Activated T-cell treated with anti-CD3 and anti-CD28 coated beads, Interleukin-2, amount 50 U/mL, for 24 hours (primary cell): ENCODE measurements at regions not wholly inside any gene's neighbourhood (a gene's known extent, or its start where the extent isn't known, plus 50 kb on each side); places are given as distances from the start of the nearest gene placed in this dataset.

Experiments
- DNase-seq: peaks from one replicate; pipeline ENCODE4 v3.0.0-alpha.2; 2020
- H3K27ac Mint-ChIP-seq: 2 replicates; pipeline ENCODE4 v1.8.0; 2020; ENCODE audit warnings: mild to moderate bottlenecking, mixed read lengths
- H3K27me3 Mint-ChIP-seq: 2 replicates; pipeline ENCODE4 v1.8.0; 2020; ENCODE audit warnings: mixed read lengths
- H3K36me3 Mint-ChIP-seq: 2 replicates; pipeline ENCODE4 v1.8.0; 2020; ENCODE audit warnings: low read depth, mixed read lengths
- H3K4me1 Mint-ChIP-seq: 2 replicates; pipeline ENCODE4 v1.8.0; 2020; ENCODE audit warnings: low read depth, mixed read lengths
- H3K4me3 Mint-ChIP-seq: 2 replicates; pipeline ENCODE4 v1.8.0; 2020; ENCODE audit warnings: mild to moderate bottlenecking, moderate library complexity, mixed read lengths
- H3K9me3 Mint-ChIP-seq: 2 replicates; pipeline ENCODE4 v1.8.0; 2020; ENCODE audit warnings: mixed read lengths

GRCh38 chr12:108409481-108409880, 70.4 kb upstream of the CMKLR1 start:
- no peak for DNase-seq
- H3K36me3 Mint-ChIP-seq: no peaks in the 10 kb centered on the region
- no peak overlapping the region for H3K4me3 Mint-ChIP-seq
- peaks cover 12% of the 10 kb centered on the region for H3K27me3 Mint-ChIP-seq
- peaks cover 6% of the 10 kb centered on the region for H3K9me3 Mint-ChIP-seq
- H3K4me1 Mint-ChIP-seq: no peaks in the 10 kb centered on the region
- no peak overlapping the region for H3K27ac Mint-ChIP-seq

- H3K27ac Mint-ChIP-seq: no peak overlapping the region
- no peak for DNase-seq
Observed at GRCh38 chr12:108403952-108404351, 64.8 kb upstream of the CMKLR1 start.

GRCh38 chr12:108401964-108402363, 62.9 kb upstream of the CMKLR1 start:
- Mint-ChIP-seq H3K9me3 (peaks cover 11% of the 10 kb centered on the region), H3K36me3 (no peaks in the 10 kb centered on the region), H3K27ac (no peak overlapping the region), H3K4me1 (no peaks in the 10 kb centered on the region), H3K4me3 (no peak overlapping the region), H3K27me3 (peaks cover 14% of the 10 kb centered on the region)
- no peak for DNase-seq

More at GRCh38 chr12:108403952-108404351, 64.8 kb upstream of the CMKLR1 start:
- Mint-ChIP-seq H3K27me3 (peaks cover 12% of the 10 kb centered on the region), H3K9me3 (peaks cover 6% of the 10 kb centered on the region), H3K4me3 (no peak overlapping the region), H3K36me3 (no peaks in the 10 kb centered on the region), H3K4me1 (no peaks in the 10 kb centered on the region)

- no peak for DNase-seq
- H3K36me3 Mint-ChIP-seq: no peaks in the 10 kb centered on the region
- no peaks in the 10 kb centered on the region for H3K4me1 Mint-ChIP-seq
- H3K27ac Mint-ChIP-seq: no peak overlapping the region
- no peak overlapping the region for H3K4me3 Mint-ChIP-seq
- peaks cover 8% of the 10 kb centered on the region for H3K9me3 Mint-ChIP-seq
- peaks cover 15% of the 10 kb centered on the region for H3K27me3 Mint-ChIP-seq
Observed at GRCh38 chr12:108400900-108401480, 61.9 kb upstream of the CMKLR1 start.

GRCh38 chr12:108400481-108400880, 61.4 kb upstream of the CMKLR1 start:
- no peak overlapping the region for H3K4me3 Mint-ChIP-seq
- H3K36me3 Mint-ChIP-seq: no peaks in the 10 kb centered on the region
- no peak overlapping the region for H3K27ac Mint-ChIP-seq
- DNase-seq: no peak
- peaks cover 6% of the 10 kb centered on the region for H3K9me3 Mint-ChIP-seq
- peaks cover 15% of the 10 kb centered on the region for H3K27me3 Mint-ChIP-seq
- H3K4me1 Mint-ChIP-seq: no peaks in the 10 kb centered on the region

- H3K4me3 Mint-ChIP-seq: no peak overlapping the region
- H3K27ac Mint-ChIP-seq: no peak overlapping the region
- peaks cover 6% of the 10 kb centered on the region for H3K9me3 Mint-ChIP-seq
Observed at GRCh38 chr12:108400056-108400455, 60.9 kb upstream of the CMKLR1 start.

GRCh38 chr12:108399514-108399913, 60.4 kb upstream of the CMKLR1 start:
- Mint-ChIP-seq H3K27ac (no peak overlapping the region), H3K4me3 (no peak overlapping the region), H3K4me1 (no peaks in the 10 kb centered on the region), H3K36me3 (no peaks in the 10 kb centered on the region), H3K27me3 (peaks cover 15% of the 10 kb centered on the region), H3K9me3 (peaks cover 6% of the 10 kb centered on the region)
- DNase-seq: no peak

More at GRCh38 chr12:108400056-108400455, 60.9 kb upstream of the CMKLR1 start:
- no peak for DNase-seq
- H3K27me3 Mint-ChIP-seq: peaks cover 15% of the 10 kb centered on the region
- no peaks in the 10 kb centered on the region for H3K36me3 Mint-ChIP-seq
- H3K4me1 Mint-ChIP-seq: no peaks in the 10 kb centered on the region

- no peak overlapping the region for H3K4me3 Mint-ChIP-seq
- H3K27ac Mint-ChIP-seq: no peak overlapping the region
- peaks cover 31% of the 10 kb centered on the region for H3K27me3 Mint-ChIP-seq
- peaks cover 6% of the 10 kb centered on the region for H3K9me3 Mint-ChIP-seq
- no peaks in the 10 kb centered on the region for H3K4me1 Mint-ChIP-seq
- no peaks in the 10 kb centered on the region for H3K36me3 Mint-ChIP-seq
- no peak for DNase-seq
Observed at GRCh38 chr12:108394196-108394595, 55.1 kb upstream of the CMKLR1 start.

GRCh38 chr12:108392284-108392683, 53.2 kb upstream of the CMKLR1 start:
- Mint-ChIP-seq H3K27ac (no peak overlapping the region), H3K9me3 (peaks cover 4% of the 10 kb centered on the region), H3K4me3 (no peak overlapping the region), H3K27me3 (peaks cover 24% of the 10 kb centered on the region), H3K4me1 (no peaks in the 10 kb centered on the region), H3K36me3 (no peaks in the 10 kb centered on the region)
- DNase-seq: no peak

- H3K36me3 Mint-ChIP-seq: no peaks in the 10 kb centered on the region
- H3K9me3 Mint-ChIP-seq: no peaks in the 10 kb centered on the region
- DNase-seq: no peak
- H3K4me3 Mint-ChIP-seq: no peak overlapping the region
- peaks cover 24% of the 10 kb centered on the region for H3K27me3 Mint-ChIP-seq
- no peak overlapping the region for H3K27ac Mint-ChIP-seq
- H3K4me1 Mint-ChIP-seq: no peaks in the 10 kb centered on the region
Observed at GRCh38 chr12:108390495-108391203, 51.5 kb upstream of the CMKLR1 start.

- Mint-ChIP-seq H3K4me1 (no peaks in the 10 kb centered on the region), H3K27me3 (peaks cover 29% of the 10 kb centered on the region), H3K27ac (no peak overlapping the region), H3K36me3 (no peaks in the 10 kb centered on the region), H3K9me3 (no peaks in the 10 kb centered on the region), H3K4me3 (no peak overlapping the region)
- DNase-seq: no peak
Observed at GRCh38 chr12:108389544-108389943, 50.4 kb upstream of the CMKLR1 start.
